ENCODE measurements at regions not wholly inside any gene's neighbourhood (a gene's known extent, or its start where the extent isn't known, plus 50 kb on each side); places are given as distances from the start of the nearest gene placed in this dataset.

GRCh38 chr1:182283746-182284544 lies 107.6 kb downstream of the GLUL start:
- TF ChIP-seq, protein P1, sequence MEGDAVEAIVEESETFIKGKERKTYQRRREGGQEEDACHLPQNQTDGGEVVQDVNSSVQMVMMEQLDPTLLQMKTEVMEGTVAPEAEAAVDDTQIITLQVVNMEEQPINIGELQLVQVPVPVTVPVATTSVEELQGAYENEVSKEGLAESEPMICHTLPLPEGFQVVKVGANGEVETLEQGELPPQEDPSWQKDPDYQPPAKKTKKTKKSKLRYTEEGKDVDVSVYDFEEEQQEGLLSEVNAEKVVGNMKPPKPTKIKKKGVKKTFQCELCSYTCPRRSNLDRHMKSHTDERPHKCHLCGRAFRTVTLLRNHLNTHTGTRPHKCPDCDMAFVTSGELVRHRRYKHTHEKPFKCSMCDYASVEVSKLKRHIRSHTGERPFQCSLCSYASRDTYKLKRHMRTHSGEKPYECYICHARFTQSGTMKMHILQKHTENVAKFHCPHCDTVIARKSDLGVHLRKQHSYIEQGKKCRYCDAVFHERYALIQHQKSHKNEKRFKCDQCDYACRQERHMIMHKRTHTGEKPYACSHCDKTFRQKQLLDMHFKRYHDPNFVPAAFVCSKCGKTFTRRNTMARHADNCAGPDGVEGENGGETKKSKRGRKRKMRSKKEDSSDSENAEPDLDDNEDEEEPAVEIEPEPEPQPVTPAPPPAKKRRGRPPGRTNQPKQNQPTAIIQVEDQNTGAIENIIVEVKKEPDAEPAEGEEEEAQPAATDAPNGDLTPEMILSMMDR (IDR thresholded peaks at IDR 0.05; ENCODE audit: insufficient read depth, low read length, poor library complexity, severe bottlenecking): no peak
- Histone ChIP-seq H3K4me3 (replicated peaks; ENCODE audit: low read depth, low read length) (no peak overlapping the region), H3K36me3 (ENCODE audit: control insufficient read depth, insufficient read depth, low read length) (no peaks in the 10 kb centered on the region), H3K27me3 (replicated peaks; ENCODE audit: control insufficient read depth, insufficient read depth, low read length) (no peaks in the 10 kb centered on the region; the same call in 1 of the 2 replicates)
- DNase-seq (ENCODE audit: extremely low read depth, insufficient read length): no peak

DNA sequence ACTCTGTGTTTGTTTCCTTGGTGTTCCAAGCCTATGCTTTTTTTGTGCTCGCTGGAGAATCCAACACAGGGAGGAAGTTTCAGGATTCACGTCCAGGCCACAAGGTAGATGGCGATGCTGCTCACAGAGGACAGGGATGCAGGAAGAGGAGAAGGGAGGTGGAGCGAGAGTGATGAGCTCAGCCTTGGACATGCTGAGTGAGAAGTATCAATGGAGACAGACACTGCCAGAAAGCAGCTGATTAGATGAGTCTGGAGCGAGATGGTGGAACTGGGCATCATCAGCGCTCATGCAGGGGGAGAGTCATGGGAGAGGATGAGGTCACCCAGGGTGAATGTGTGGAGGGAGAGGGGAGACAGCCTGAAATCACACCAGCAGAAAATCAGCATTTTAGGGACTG lies 110.0 kb downstream of the GLUL start:
- no peak for DNase-seq (ENCODE audit: extremely low read depth, insufficient read length)
- TF ChIP-seq, protein P1 (IDR thresholded peaks at IDR 0.05; ENCODE audit: insufficient read depth, low read length, poor library complexity, severe bottlenecking): no peak
- Histone ChIP-seq H3K27me3 (replicated peaks; ENCODE audit: control insufficient read depth, insufficient read depth, low read length) (no peaks in the 10 kb centered on the region), H3K36me3 (ENCODE audit: control insufficient read depth, insufficient read depth, low read length) (no peaks in the 10 kb centered on the region), H3K4me3 (replicated peaks; ENCODE audit: low read depth, low read length) (no peak overlapping the region)

DNA sequence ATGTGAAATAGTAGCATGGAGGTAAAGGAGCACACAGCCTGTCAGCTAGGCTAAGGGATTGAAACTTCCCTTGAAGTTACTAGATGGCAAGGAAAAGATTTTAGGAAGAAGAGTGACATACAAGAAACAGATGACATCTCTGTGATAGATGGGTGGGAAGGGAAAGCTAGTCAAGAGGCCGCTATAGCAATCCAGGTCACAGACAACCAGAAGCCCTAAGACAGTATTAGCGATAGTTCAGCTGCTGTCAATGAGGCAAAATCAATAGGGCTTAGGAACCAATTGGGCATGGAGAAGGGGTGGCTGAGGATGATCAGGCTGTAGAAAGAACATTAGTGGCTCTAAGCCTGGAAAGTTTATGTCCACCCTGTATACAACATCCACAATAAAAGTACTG lies 111.1 kb downstream of the GLUL start:
- H3K36me3 ChIP-seq (ENCODE audit: control insufficient read depth, insufficient read depth, low read length): no peaks in the 10 kb centered on the region
- no peak for DNase-seq (ENCODE audit: extremely low read depth, insufficient read length)
- H3K4me3 ChIP-seq (replicated peaks; ENCODE audit: low read depth, low read length): no peak overlapping the region
- H3K27me3 ChIP-seq (replicated peaks; ENCODE audit: control insufficient read depth, insufficient read depth, low read length): no peaks in the 10 kb centered on the region
- TF ChIP-seq, protein P1 (IDR thresholded peaks at IDR 0.05; ENCODE audit: insufficient read depth, low read length, poor library complexity, severe bottlenecking): no peak

GRCh38 chr1:182279724-182280503 lies 111.7 kb downstream of the GLUL start:
- Histone ChIP-seq H3K27me3 (replicated peaks; ENCODE audit: control insufficient read depth, insufficient read depth, low read length) (no peaks in the 10 kb centered on the region), H3K4me3 (replicated peaks; ENCODE audit: low read depth, low read length) (no peak overlapping the region), H3K36me3 (ENCODE audit: control insufficient read depth, insufficient read depth, low read length) (no peaks in the 10 kb centered on the region)
- no peak for DNase-seq (ENCODE audit: extremely low read depth, insufficient read length)
- TF ChIP-seq, protein P1 (IDR thresholded peaks at IDR 0.05; ENCODE audit: insufficient read depth, low read length, poor library complexity, severe bottlenecking): no peak

DNA sequence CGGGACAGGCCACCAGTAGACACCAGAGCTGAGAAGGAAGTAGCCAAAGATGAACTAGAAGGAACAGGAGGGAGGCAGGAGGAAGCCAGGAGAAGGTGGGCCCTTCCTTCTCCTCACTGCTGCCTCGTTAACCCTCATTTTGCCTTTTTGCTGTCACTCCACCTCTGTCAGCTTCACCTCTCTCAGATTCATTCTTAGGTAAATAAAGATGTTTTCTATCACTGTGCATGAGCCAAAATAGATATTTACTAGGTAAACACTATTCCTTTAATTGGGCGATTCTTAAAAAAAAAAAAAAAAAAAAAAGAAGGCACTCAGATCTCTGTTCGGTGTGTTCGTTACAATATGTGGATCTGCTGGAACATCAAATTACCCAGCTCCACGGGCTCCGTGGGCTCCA lies 112.3 kb downstream of the GLUL start:
- H3K27me3 ChIP-seq (replicated peaks; ENCODE audit: control insufficient read depth, insufficient read depth, low read length): no peaks in the 10 kb centered on the region
- no peak for DNase-seq (ENCODE audit: extremely low read depth, insufficient read length)
- TF ChIP-seq, protein P1 (IDR thresholded peaks at IDR 0.05; ENCODE audit: insufficient read depth, low read length, poor library complexity, severe bottlenecking): no peak
- H3K4me3 ChIP-seq (replicated peaks; ENCODE audit: low read depth, low read length): no peak overlapping the region
- no peaks in the 10 kb centered on the region for H3K36me3 ChIP-seq (ENCODE audit: control insufficient read depth, insufficient read depth, low read length)
